Glutamatergic neuron (in vitro differentiated cells): ENCODE measurements at regions not wholly inside any gene's neighbourhood (a gene's known extent, or its start where the extent isn't known, plus 50 kb on each side); places are given as distances from the start of the nearest gene placed in this dataset.

Experiments used
- DNase-seq: peaks from one replicate; pipeline ENCODE4 v3.0.0; 2022
- H3K27ac Mint-ChIP-seq: one replicate; pipeline ENCODE4 v1.8.0; 2020; ENCODE audit warnings: mild to moderate bottlenecking, mixed read lengths, inconsistent platforms; ENCODE audit not compliant: unreplicated experiment
- H3K27me3 Mint-ChIP-seq: one replicate; pipeline ENCODE4 v1.8.0; 2020; ENCODE audit warnings: mild to moderate bottlenecking, moderate library complexity, mixed read lengths, inconsistent platforms; ENCODE audit not compliant: unreplicated experiment
- H3K36me3 Mint-ChIP-seq: one replicate; pipeline ENCODE4 v1.8.0; 2020; ENCODE audit warnings: mild to moderate bottlenecking, mixed read lengths, inconsistent platforms; ENCODE audit not compliant: unreplicated experiment
- H3K4me1 Mint-ChIP-seq: one replicate; pipeline ENCODE4 v1.8.0; 2020; ENCODE audit warnings: mild to moderate bottlenecking, low read depth, mixed read lengths, inconsistent platforms; ENCODE audit not compliant: unreplicated experiment
- H3K4me3 Mint-ChIP-seq: one replicate; pipeline ENCODE4 v1.8.0; 2020; ENCODE audit warnings: mild to moderate bottlenecking, mixed read lengths, inconsistent platforms; ENCODE audit not compliant: unreplicated experiment
- H3K9me3 Mint-ChIP-seq: one replicate; pipeline ENCODE4 v1.8.0; 2020; ENCODE audit warnings: mild to moderate bottlenecking, moderate library complexity, mixed read lengths, inconsistent platforms; ENCODE audit not compliant: unreplicated experiment
- TF ChIP-seq, protein P1 (sequence below): fragments of 200-600 bp; sonication (generic); IDR thresholded peaks from one replicate; pipeline ENCODE4 v1.5.0; 2021; ENCODE audit not compliant: partially characterized antibody, unreplicated experiment

DNA sequence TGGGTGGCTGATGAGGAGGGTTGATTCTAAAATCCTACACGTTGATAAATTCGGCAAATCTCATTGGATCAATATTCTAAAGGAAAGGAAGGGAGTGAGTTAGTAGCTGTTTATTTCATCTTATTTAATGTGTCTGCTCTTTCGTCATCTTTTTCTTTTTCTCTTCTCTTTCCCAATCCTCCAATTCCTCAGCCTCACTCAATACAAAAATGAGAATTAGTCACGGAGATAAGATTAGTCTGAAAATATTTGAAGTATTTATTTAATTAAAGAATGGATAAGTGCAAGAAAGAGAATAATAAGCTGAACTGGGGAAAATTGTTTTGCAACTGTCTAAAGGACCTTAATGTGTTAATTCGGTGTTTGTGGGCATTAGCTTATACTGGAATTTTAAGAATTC, 1095.1 kb downstream of the DTWD2 start:
- Mint-ChIP-seq H3K4me1 (no peaks in the 10 kb centered on the region), H3K27ac (no peak overlapping the region), H3K9me3 (no peaks in the 10 kb centered on the region), H3K36me3 (no peaks in the 10 kb centered on the region), H3K4me3 (no peak overlapping the region), H3K27me3 (no peaks in the 10 kb centered on the region)
- DNase-seq, result no peak
- TF ChIP-seq, protein P1, sequence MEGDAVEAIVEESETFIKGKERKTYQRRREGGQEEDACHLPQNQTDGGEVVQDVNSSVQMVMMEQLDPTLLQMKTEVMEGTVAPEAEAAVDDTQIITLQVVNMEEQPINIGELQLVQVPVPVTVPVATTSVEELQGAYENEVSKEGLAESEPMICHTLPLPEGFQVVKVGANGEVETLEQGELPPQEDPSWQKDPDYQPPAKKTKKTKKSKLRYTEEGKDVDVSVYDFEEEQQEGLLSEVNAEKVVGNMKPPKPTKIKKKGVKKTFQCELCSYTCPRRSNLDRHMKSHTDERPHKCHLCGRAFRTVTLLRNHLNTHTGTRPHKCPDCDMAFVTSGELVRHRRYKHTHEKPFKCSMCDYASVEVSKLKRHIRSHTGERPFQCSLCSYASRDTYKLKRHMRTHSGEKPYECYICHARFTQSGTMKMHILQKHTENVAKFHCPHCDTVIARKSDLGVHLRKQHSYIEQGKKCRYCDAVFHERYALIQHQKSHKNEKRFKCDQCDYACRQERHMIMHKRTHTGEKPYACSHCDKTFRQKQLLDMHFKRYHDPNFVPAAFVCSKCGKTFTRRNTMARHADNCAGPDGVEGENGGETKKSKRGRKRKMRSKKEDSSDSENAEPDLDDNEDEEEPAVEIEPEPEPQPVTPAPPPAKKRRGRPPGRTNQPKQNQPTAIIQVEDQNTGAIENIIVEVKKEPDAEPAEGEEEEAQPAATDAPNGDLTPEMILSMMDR, result no peak

DNA sequence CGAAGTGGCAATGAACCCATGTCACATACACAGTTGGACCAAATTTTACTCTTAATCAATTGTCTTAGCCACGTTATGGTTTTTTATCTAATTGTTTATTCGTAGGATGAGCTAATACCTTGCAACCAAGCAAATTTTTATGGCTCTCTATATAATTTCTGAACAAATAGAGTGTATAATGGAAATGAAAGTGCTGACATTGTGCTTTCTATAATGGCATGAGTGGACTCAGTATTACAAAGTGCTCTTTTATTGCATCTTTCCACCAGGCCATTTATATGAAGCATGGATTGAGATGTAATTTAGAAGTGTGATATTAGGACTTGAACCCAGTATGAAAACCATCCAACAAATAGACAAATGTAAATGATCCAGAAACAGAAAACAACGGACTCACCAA, 1096.0 kb downstream of the DTWD2 start:
- DNase-seq, result no peak
- no peaks in the 10 kb centered on the region for H3K36me3 Mint-ChIP-seq
- no peak overlapping the region for H3K4me3 Mint-ChIP-seq
- no peaks in the 10 kb centered on the region for H3K4me1 Mint-ChIP-seq
- TF ChIP-seq, protein P1, result no peak
- H3K27me3 Mint-ChIP-seq, result no peaks in the 10 kb centered on the region
- no peaks in the 10 kb centered on the region for H3K9me3 Mint-ChIP-seq
- H3K27ac Mint-ChIP-seq, result no peak overlapping the region

DNA sequence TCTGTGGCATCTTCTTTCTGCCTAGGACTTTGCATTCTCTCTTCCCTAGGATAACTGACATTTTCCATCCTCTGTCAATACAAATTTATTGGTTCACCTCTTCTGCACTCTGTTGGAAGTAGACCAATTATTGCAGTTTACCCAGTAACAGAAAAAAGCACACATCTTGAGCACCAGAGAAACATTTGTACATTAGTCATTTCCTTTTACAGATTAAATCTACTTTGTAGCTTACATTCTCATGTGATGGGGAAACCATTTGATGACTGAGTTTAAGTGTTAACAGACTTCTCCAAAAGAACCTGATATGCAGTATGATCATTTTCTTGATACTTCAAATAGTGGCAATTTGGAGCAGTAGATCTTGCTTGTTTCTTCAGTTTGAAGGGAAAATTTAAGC, 1098.8 kb downstream of the DTWD2 start:
- Mint-ChIP-seq H3K4me3 (no peak overlapping the region), H3K27me3 (no peaks in the 10 kb centered on the region), H3K4me1 (no peaks in the 10 kb centered on the region), H3K27ac (no peak overlapping the region), H3K9me3 (no peaks in the 10 kb centered on the region), H3K36me3 (no peaks in the 10 kb centered on the region)
- DNase-seq, result no peak
- TF ChIP-seq, protein P1, result no peak

DNA sequence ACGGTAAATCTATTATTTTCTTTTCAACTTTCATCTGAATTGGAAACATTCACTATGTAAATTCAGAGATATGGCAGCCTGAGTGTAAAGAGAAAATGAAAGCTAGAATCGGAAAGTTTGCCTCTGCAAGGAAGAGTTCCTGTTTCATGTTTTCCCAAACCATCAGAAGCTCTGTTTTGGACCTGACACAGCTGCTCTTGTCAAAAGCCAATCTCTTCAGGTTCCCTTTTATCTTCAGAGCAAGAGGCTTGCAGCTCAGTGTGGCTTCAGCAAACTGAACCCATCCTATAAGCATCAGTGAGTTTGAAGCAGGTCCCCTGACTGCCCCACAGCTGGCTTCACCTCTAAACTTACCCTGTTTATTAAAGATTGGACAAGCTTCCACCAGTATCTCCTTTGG, 1099.7 kb downstream of the DTWD2 start:
- no peak for DNase-seq
- Mint-ChIP-seq H3K36me3 (no peaks in the 10 kb centered on the region), H3K27ac (no peak overlapping the region), H3K4me3 (no peak overlapping the region), H3K9me3 (no peaks in the 10 kb centered on the region), H3K4me1 (no peaks in the 10 kb centered on the region), H3K27me3 (no peaks in the 10 kb centered on the region)
- TF ChIP-seq, protein P1, result no peak

DNA sequence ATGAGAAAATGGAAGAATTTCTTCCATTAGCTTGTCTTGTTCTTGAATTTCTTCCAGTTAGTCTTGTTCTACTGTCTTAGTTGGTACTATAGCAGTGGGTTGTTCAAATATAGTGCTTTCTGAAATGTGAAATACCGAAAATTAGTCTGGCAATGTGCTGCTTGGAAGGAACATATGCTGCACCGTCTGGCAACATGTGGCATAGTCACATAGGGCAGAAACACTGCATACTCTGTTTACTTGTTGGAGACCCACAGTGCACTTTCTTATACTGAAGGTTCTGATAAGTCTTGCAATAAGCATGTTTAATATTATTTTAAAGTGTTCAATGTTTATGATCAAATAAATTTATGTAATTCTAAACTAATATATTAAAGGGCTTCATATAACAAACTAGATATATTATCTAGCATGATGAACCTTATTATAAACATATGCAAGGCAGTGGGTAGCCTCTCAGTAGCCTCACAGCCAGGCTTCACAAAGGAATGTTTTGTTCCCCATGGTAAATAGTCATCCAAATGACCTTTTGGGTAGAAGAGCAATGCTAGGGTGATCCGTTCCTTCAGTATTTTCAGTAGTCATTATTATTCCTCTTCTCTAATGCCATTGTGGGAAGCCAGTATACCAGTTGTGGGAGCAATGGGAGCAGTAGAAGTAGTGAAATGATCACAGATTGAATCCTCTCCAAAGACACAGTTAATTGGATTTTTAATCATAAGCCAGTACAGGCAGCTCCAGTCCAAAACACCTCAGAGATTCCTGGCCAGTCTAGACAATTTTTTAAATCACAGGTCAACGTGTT, 1106.7 kb downstream of the DTWD2 start:
- Mint-ChIP-seq H3K9me3 (peaks cover 2% of the 10 kb centered on the region), H3K4me3 (peak overlapping the region; percentile 26), H3K27ac (peak overlapping the region; percentile 95), H3K4me1 (peaks cover 14% of the 10 kb centered on the region), H3K36me3 (no peaks in the 10 kb centered on the region), H3K27me3 (peaks cover 2% of the 10 kb centered on the region)
- DNase-seq, result peak; percentile 32
- TF ChIP-seq, protein P1, result no peak
